ENCODE measurements at regions not wholly inside any gene's neighbourhood (a gene's known extent, or its start where the extent isn't known, plus 50 kb on each side); places are given as distances from the start of the nearest gene placed in this dataset.

GRCh38 chr10:78634835-78635234 is 433.9 kb upstream of the ZMIZ1 start:
- ATAC-seq (ENCODE audit: low read depth) (no peak), DNase-seq (ENCODE audit: low spot score) (no peak)
- no peak overlapping the region for H3K4me3 ChIP-seq (ENCODE audit: severe bottlenecking)
- H3K27me3 ChIP-seq (ENCODE audit: insufficient read depth, poor library complexity, severe bottlenecking): no peaks in the 10 kb centered on the region
- no peaks in the 10 kb centered on the region for H3K9me3 ChIP-seq (ENCODE audit: severe bottlenecking)
- TF ChIP-seq CTCF (IDR thresholded peaks at IDR 0.05; ENCODE audit: poor library complexity, severe bottlenecking): no peak
- no peak overlapping the region for H3K27ac ChIP-seq (ENCODE audit: poor library complexity, severe bottlenecking)
- no peaks in the 10 kb centered on the region for H3K36me3 ChIP-seq (ENCODE audit: low read depth)
- H3K4me1 ChIP-seq (ENCODE audit: insufficient read depth, poor library complexity, severe bottlenecking): no peaks in the 10 kb centered on the region

GRCh38 chr10:78639629-78640028 is 429.1 kb upstream of the ZMIZ1 start:
- TF ChIP-seq CTCF (IDR thresholded peaks at IDR 0.05; ENCODE audit: poor library complexity, severe bottlenecking): no peak
- H3K36me3 ChIP-seq (ENCODE audit: low read depth): no peaks in the 10 kb centered on the region
- H3K4me1 ChIP-seq (ENCODE audit: insufficient read depth, poor library complexity, severe bottlenecking): no peaks in the 10 kb centered on the region
- no peak overlapping the region for H3K4me3 ChIP-seq (ENCODE audit: severe bottlenecking)
- no peaks in the 10 kb centered on the region for H3K27me3 ChIP-seq (ENCODE audit: insufficient read depth, poor library complexity, severe bottlenecking)
- DNase-seq (ENCODE audit: low spot score) (no peak), ATAC-seq (ENCODE audit: low read depth) (no peak)
- H3K9me3 ChIP-seq (ENCODE audit: severe bottlenecking): no peaks in the 10 kb centered on the region
- H3K27ac ChIP-seq (ENCODE audit: poor library complexity, severe bottlenecking): no peak overlapping the region

GRCh38 chr10:78640796-78641636 is 427.8 kb upstream of the ZMIZ1 start:
- Histone ChIP-seq H3K36me3 (ENCODE audit: low read depth) (no peaks in the 10 kb centered on the region), H3K27ac (ENCODE audit: poor library complexity, severe bottlenecking) (no peak overlapping the region), H3K4me3 (ENCODE audit: severe bottlenecking) (no peak overlapping the region), H3K4me1 (ENCODE audit: insufficient read depth, poor library complexity, severe bottlenecking) (no peaks in the 10 kb centered on the region), H3K27me3 (ENCODE audit: insufficient read depth, poor library complexity, severe bottlenecking) (no peaks in the 10 kb centered on the region), H3K9me3 (ENCODE audit: severe bottlenecking) (no peaks in the 10 kb centered on the region)
- no peak for DNase-seq (ENCODE audit: low spot score)
- no peak for TF ChIP-seq CTCF (IDR thresholded peaks at IDR 0.05; ENCODE audit: poor library complexity, severe bottlenecking)
- ATAC-seq (ENCODE audit: low read depth): no peak

GRCh38 chr10:78641693-78642092 is 427.1 kb upstream of the ZMIZ1 start:
- no peaks in the 10 kb centered on the region for H3K27me3 ChIP-seq (ENCODE audit: insufficient read depth, poor library complexity, severe bottlenecking)
- no peak for TF ChIP-seq CTCF (IDR thresholded peaks at IDR 0.05; ENCODE audit: poor library complexity, severe bottlenecking)
- no peaks in the 10 kb centered on the region for H3K9me3 ChIP-seq (ENCODE audit: severe bottlenecking)
- H3K27ac ChIP-seq (ENCODE audit: poor library complexity, severe bottlenecking): no peak overlapping the region
- H3K36me3 ChIP-seq (ENCODE audit: low read depth): no peaks in the 10 kb centered on the region
- ATAC-seq (ENCODE audit: low read depth): no peak
- no peaks in the 10 kb centered on the region for H3K4me1 ChIP-seq (ENCODE audit: insufficient read depth, poor library complexity, severe bottlenecking)
- H3K4me3 ChIP-seq (ENCODE audit: severe bottlenecking): no peak overlapping the region
- no peak for DNase-seq (ENCODE audit: low spot score)

GRCh38 chr10:78642269-78642816 is 426.4 kb upstream of the ZMIZ1 start:
- no peak overlapping the region for H3K4me3 ChIP-seq (ENCODE audit: severe bottlenecking)
- no peak for ATAC-seq (ENCODE audit: low read depth)
- no peak for DNase-seq (ENCODE audit: low spot score)
- no peaks in the 10 kb centered on the region for H3K36me3 ChIP-seq (ENCODE audit: low read depth)
- TF ChIP-seq CTCF (IDR thresholded peaks at IDR 0.05; ENCODE audit: poor library complexity, severe bottlenecking): no peak
- no peaks in the 10 kb centered on the region for H3K4me1 ChIP-seq (ENCODE audit: insufficient read depth, poor library complexity, severe bottlenecking)
- no peak overlapping the region for H3K27ac ChIP-seq (ENCODE audit: poor library complexity, severe bottlenecking)
- H3K9me3 ChIP-seq (ENCODE audit: severe bottlenecking): no peaks in the 10 kb centered on the region
- no peaks in the 10 kb centered on the region for H3K27me3 ChIP-seq (ENCODE audit: insufficient read depth, poor library complexity, severe bottlenecking)
